Stimulated activated CD4-positive, alpha-beta T cell treated with anti-CD3 and anti-CD28 coated beads, Interleukin-2, amount 100 ng/mL, for 24 hours (primary cell): ENCODE measurements at regions not wholly inside any gene's neighbourhood (a gene's known extent, or its start where the extent isn't known, plus 50 kb on each side); places are given as distances from the start of the nearest gene placed in this dataset.
"Not testable (repeated sequence)": the region's sequence is repeated elsewhere in the genome, so short reads cannot be mapped to it uniquely, and the experiment has no call there.

Experiments
- DNase-seq, 2 donors: peaks; one replicate each; pipeline ENCODE4 v3.0.0-alpha.2; 2020

- no peak for DNase-seq
These were observed 174.8 kb upstream of the COPS8 start for GRCh38 chr2:236910781-236911495.

- DNase-seq, result no peak
These were observed 173.2 kb upstream of the COPS8 start for GRCh38 chr2:236912326-236913120.

- DNase-seq, result no peak
These were observed 170.5 kb upstream of the COPS8 start for GRCh38 chr2:236915186-236915585.

- DNase-seq, result no peak
These were observed 170.0 kb upstream of the COPS8 start for GRCh38 chr2:236915726-236916125.

GRCh38 chr2:236916181-236916580 is 169.5 kb upstream of the COPS8 start:
- DNase-seq, result no peak

GRCh38 chr2:236916651-236917050 is 169.0 kb upstream of the COPS8 start:
- no peak for DNase-seq

- no peak for DNase-seq
These were observed 168.5 kb upstream of the COPS8 start for GRCh38 chr2:236917164-236917563.

GRCh38 chr2:236918545-236918944 is 167.1 kb upstream of the COPS8 start:
- no peak for DNase-seq

GRCh38 chr2:236919209-236919608 is 166.5 kb upstream of the COPS8 start:
- no peak for DNase-seq

GRCh38 chr2:236919801-236920379 is 165.8 kb upstream of the COPS8 start:
- DNase-seq, result not testable (repeated sequence)

GRCh38 chr2:236922061-236922460 is 163.6 kb upstream of the COPS8 start:
- DNase-seq, result no peak

GRCh38 chr2:236928380-236929037 is 157.2 kb upstream of the COPS8 start:
- DNase-seq, result no peak

- no peak for DNase-seq
These were observed 152.8 kb upstream of the COPS8 start for GRCh38 chr2:236932831-236933361.

GRCh38 chr2:236934166-236934565 is 151.5 kb upstream of the COPS8 start:
- DNase-seq, result no peak

GRCh38 chr2:236934656-236935055 is 151.0 kb upstream of the COPS8 start:
- DNase-seq, result no peak

GRCh38 chr2:236935083-236935482 is 150.6 kb upstream of the COPS8 start:
- DNase-seq, result no peak

GRCh38 chr2:236935631-236936445 is 149.9 kb upstream of the COPS8 start:
- no peak for DNase-seq

GRCh38 chr2:236936446-236936940 is 149.2 kb upstream of the COPS8 start:
- DNase-seq, result no peak

GRCh38 chr2:236938126-236938525 is 147.6 kb upstream of the COPS8 start:
- no peak for DNase-seq

GRCh38 chr2:236939271-236939670 is 146.4 kb upstream of the COPS8 start:
- no peak for DNase-seq

GRCh38 chr2:236939721-236940231 is 145.9 kb upstream of the COPS8 start:
- DNase-seq, result no peak

- DNase-seq, result no peak
These were observed 145.2 kb upstream of the COPS8 start for GRCh38 chr2:236940497-236940896.
